ENCODE measurements at regions not wholly inside any gene's neighbourhood (a gene's known extent, or its start where the extent isn't known, plus 50 kb on each side); places are given as distances from the start of the nearest gene placed in this dataset.
"Not testable (repeated sequence)": the region's sequence is repeated elsewhere in the genome, so short reads cannot be mapped to it uniquely, and the experiment has no call there.

GRCh38 chr5:21481320-21482270 lies 1371.5 kb downstream of the CDH12 start:
- not testable (repeated sequence) for H3K9me3 Mint-ChIP-seq; H3F3A ChIP-seq (ENCODE audit: low read depth); H4K20me1 ChIP-seq (ENCODE audit: low read depth); H3K4me1 ChIP-seq; H2AFZ ChIP-seq (replicated peaks); H3K27me3 ChIP-seq; H3K4me3 Mint-ChIP-seq; H3K4me3 ChIP-seq; H3K27ac ChIP-seq; DNase-seq (ENCODE audit: low spot score); H3K4me1 Mint-ChIP-seq; H3K36me3 ChIP-seq; H3K79me2 ChIP-seq (ENCODE audit: low read depth); H3K4me2 ChIP-seq; H3K9me3 ChIP-seq (ENCODE audit: low read depth); H3K27me3 Mint-ChIP-seq (ENCODE audit: insufficient read depth, low read depth); H3K9ac ChIP-seq
- H3K36me3 Mint-ChIP-seq, result peaks cover 17% of the 10 kb centered on the region
- H3K27ac Mint-ChIP-seq, result peak overlapping the region; percentile 69

GRCh38 chr5:21480054-21480453 lies 1373.1 kb downstream of the CDH12 start:
- not testable (repeated sequence) for H3K27ac ChIP-seq; H3K9me3 Mint-ChIP-seq; H3K4me3 ChIP-seq; H3K79me2 ChIP-seq (ENCODE audit: low read depth); H4K20me1 ChIP-seq (ENCODE audit: low read depth); H3K27ac Mint-ChIP-seq; H3K36me3 ChIP-seq; H3K27me3 Mint-ChIP-seq (ENCODE audit: insufficient read depth, low read depth); H3K4me2 ChIP-seq; H3F3A ChIP-seq (ENCODE audit: low read depth); DNase-seq (ENCODE audit: low spot score); H3K4me3 Mint-ChIP-seq; H3K4me1 ChIP-seq; H3K9me3 ChIP-seq (ENCODE audit: low read depth); H3K4me1 Mint-ChIP-seq; H2AFZ ChIP-seq (replicated peaks); H3K9ac ChIP-seq; H3K27me3 ChIP-seq
- H3K36me3 Mint-ChIP-seq, result peaks cover 16% of the 10 kb centered on the region

- H4K20me1 ChIP-seq (ENCODE audit: low read depth); H3K27ac ChIP-seq; H3K4me2 ChIP-seq; H3K9ac ChIP-seq; H2AFZ ChIP-seq (replicated peaks); H3K4me1 ChIP-seq; H3K27me3 ChIP-seq; H3K9me3 ChIP-seq (ENCODE audit: low read depth); H3K4me3 Mint-ChIP-seq; H3F3A ChIP-seq (ENCODE audit: low read depth); H3K4me3 ChIP-seq; H3K36me3 ChIP-seq; H3K27ac Mint-ChIP-seq; H3K4me1 Mint-ChIP-seq; H3K9me3 Mint-ChIP-seq; DNase-seq (ENCODE audit: low spot score); H3K27me3 Mint-ChIP-seq (ENCODE audit: insufficient read depth, low read depth); H3K79me2 ChIP-seq (ENCODE audit: low read depth): not testable (repeated sequence)
- H3K36me3 Mint-ChIP-seq, result peaks cover 20% of the 10 kb centered on the region
Measured at GRCh38 chr5:21473981-21474380, 1379.2 kb downstream of the CDH12 start.

GRCh38 chr5:21473436-21473835 lies 1379.7 kb downstream of the CDH12 start:
- H3K27me3 ChIP-seq; H3K4me3 Mint-ChIP-seq; H3K4me1 ChIP-seq; H4K20me1 ChIP-seq (ENCODE audit: low read depth); H3K27ac Mint-ChIP-seq; H3K9me3 Mint-ChIP-seq; H3K4me1 Mint-ChIP-seq; H3K27me3 Mint-ChIP-seq (ENCODE audit: insufficient read depth, low read depth); H3K79me2 ChIP-seq (ENCODE audit: low read depth); DNase-seq (ENCODE audit: low spot score); H3F3A ChIP-seq (ENCODE audit: low read depth); H3K9ac ChIP-seq; H3K9me3 ChIP-seq (ENCODE audit: low read depth); H3K4me3 ChIP-seq; H3K4me2 ChIP-seq; H3K36me3 ChIP-seq; H3K27ac ChIP-seq; H2AFZ ChIP-seq (replicated peaks): not testable (repeated sequence)
- peaks cover 18% of the 10 kb centered on the region for H3K36me3 Mint-ChIP-seq

- not testable (repeated sequence) for DNase-seq (ENCODE audit: low spot score); H3K4me2 ChIP-seq; H3K9me3 ChIP-seq (ENCODE audit: low read depth); H3K4me3 ChIP-seq; H3K27ac ChIP-seq; H3K79me2 ChIP-seq (ENCODE audit: low read depth); H3K4me3 Mint-ChIP-seq; H3K27me3 Mint-ChIP-seq (ENCODE audit: insufficient read depth, low read depth); H3K4me1 Mint-ChIP-seq; H4K20me1 ChIP-seq (ENCODE audit: low read depth); H3K9me3 Mint-ChIP-seq; H2AFZ ChIP-seq (replicated peaks); H3K27me3 ChIP-seq; H3F3A ChIP-seq (ENCODE audit: low read depth); H3K4me1 ChIP-seq; H3K36me3 ChIP-seq; H3K27ac Mint-ChIP-seq; H3K9ac ChIP-seq
- H3K36me3 Mint-ChIP-seq, result peaks cover 18% of the 10 kb centered on the region
Measured at GRCh38 chr5:21471691-21472090, 1381.5 kb downstream of the CDH12 start.

All from neural progenitor cell (in vitro differentiated cells).